ENCODE measurements at regions not wholly inside any gene's neighbourhood (a gene's known extent, or its start where the extent isn't known, plus 50 kb on each side); places are given as distances from the start of the nearest gene placed in this dataset.

GRCh38 chr1:173421789-173422188 is 55.3 kb upstream of the PRDX6 start:
- TF ChIP-seq CTCF (IDR thresholded peaks at IDR 0.05) (no peak), EP300 (IDR thresholded peaks at IDR 0.05) (no peak), POLR2A (IDR thresholded peaks at IDR 0.05; ENCODE audit: low read depth) (no peak), POLR2AphosphoS5 (IDR thresholded peaks at IDR 0.05) (no peak)
